CD4-positive, alpha-beta T cell (primary cell): ENCODE measurements at regions not wholly inside any gene's neighbourhood (a gene's known extent, or its start where the extent isn't known, plus 50 kb on each side); places are given as distances from the start of the nearest gene placed in this dataset.

Experiments used
- ATAC-seq: fragments of 200-7000 bp; cut with Tn5 transposase; one replicate; pipeline ENCODE4 v1.10.0; 2022; ENCODE audit warnings: mild to moderate bottlenecking; ENCODE audit not compliant: poor library complexity
- CTCF ChIA-PET: fragments of 350-600 bp; sonication (Branson Sonifier 250); formaldehyde crosslinking; loops from one replicate; lab custom pipeline; 2021; ENCODE audit warnings: antibody characterized with exemption, inconsistent platforms; lab: Charles Lee
- POLR2A ChIA-PET: fragments of 350-600 bp; sonication (Branson Sonifier 250); formaldehyde crosslinking; loops from one replicate; lab custom pipeline; 2021; ENCODE audit warnings: antibody characterized with exemption, inconsistent platforms; lab: Charles Lee
- DNase-seq, 14 experiments: peaks; one replicate each; pipeline ENCODE4 v3.0.0-alpha.2; 2013 to 2020; ENCODE audit warnings: mixed read lengths in 2 of 14
- H3K27ac ChIP-seq, 2 donors: one replicate each; pipeline versions ENCODE4 v1.5.1 to v1.7.0; 2013; ENCODE audit warnings: low read length in 2 of 2, low read depth in 1 of 2, mild to moderate bottlenecking in 1 of 2
- H3K27me3 ChIP-seq, 2 experiments: 1 replicate in 1 of 2; 2 replicates in 1 of 2; pipeline versions ENCODE4 v1.6.1 to v1.7.0; 2013; ENCODE audit warnings: low read length in 2 of 2, control low read depth in 1 of 2, mild to moderate bottlenecking in 1 of 2, moderate library complexity in 1 of 2; ENCODE audit not compliant: insufficient read depth in 2 of 2, control insufficient read depth in 1 of 2
- H3K36me3 ChIP-seq: one replicate; pipeline ENCODE4 v1.6.1; 2013; ENCODE audit warnings: low read length, control low read depth; ENCODE audit not compliant: insufficient read depth
- H3K4me1 ChIP-seq: one replicate; pipeline ENCODE4 v1.6.1; 2013; ENCODE audit warnings: low read length, control low read depth; ENCODE audit not compliant: insufficient read depth
- H3K4me3 ChIP-seq: one replicate; pipeline ENCODE4 v1.5.1; 2013; ENCODE audit warnings: mild to moderate bottlenecking, low read length, moderate library complexity
- H3K9me3 ChIP-seq, 2 experiments: 1 replicate in 1 of 2; 2 replicates in 1 of 2; pipeline versions ENCODE4 v1.6.1 to v1.7.0; 2013; ENCODE audit warnings: low read length in 2 of 2, mild to moderate bottlenecking in 2 of 2, control low read depth in 1 of 2, moderate library complexity in 1 of 2; ENCODE audit not compliant: control insufficient read depth in 1 of 2, insufficient read depth in 1 of 2
- H3K27ac Mint-ChIP-seq: one replicate; pipeline ENCODE4 v1.8.0; 2020; ENCODE audit warnings: mixed read lengths
- H3K27me3 Mint-ChIP-seq: one replicate; pipeline ENCODE4 v1.8.0; 2021; ENCODE audit warnings: mixed read lengths
- H3K36me3 Mint-ChIP-seq: one replicate; pipeline ENCODE4 v1.8.0; 2021; ENCODE audit warnings: low read depth, mixed read lengths
- H3K4me1 Mint-ChIP-seq: one replicate; pipeline ENCODE4 v1.8.0; 2021; ENCODE audit warnings: low read depth, mixed read lengths
- H3K4me3 Mint-ChIP-seq: one replicate; pipeline ENCODE4 v1.8.0; 2020; ENCODE audit warnings: mild to moderate bottlenecking, mixed read lengths
- H3K9me3 Mint-ChIP-seq: one replicate; pipeline ENCODE4 v1.8.0; 2020; ENCODE audit warnings: mixed read lengths
- CTCF ChIP-seq: fragments of 200-600 bp; IDR thresholded peaks from one replicate; pipeline ENCODE4 v1.8.0; 2022; ENCODE audit warnings: antibody characterized with exemption, mild to moderate bottlenecking
- intact Hi-C, 2 experiments: fragments of 100-400 bp; cut with DNase I in 1 of 2; cut with micrococcal nuclease in 1 of 2; formaldehyde crosslinking; loops; one replicate each; pipeline versions ENCODE4 v1.15.1 to v1.9.0; 2023 to 2025; cut with DNase I, micrococcal nuclease

- Mint-ChIP-seq H3K4me1 (no peaks in the 10 kb centered on the region), H3K9me3 (no peaks in the 10 kb centered on the region), H3K4me3 (no peak overlapping the region), H3K27ac (no peak overlapping the region), H3K36me3 (no peaks in the 10 kb centered on the region), H3K27me3 (peaks cover 21% of the 10 kb centered on the region)
- H3K9me3 ChIP-seq, result peaks cover 0 to 4% of the 10 kb centered on the region in 2 experiments
- H3K4me1 ChIP-seq, result no peaks in the 10 kb centered on the region
- no peak overlapping the region for H3K27ac ChIP-seq
- H3K27me3 ChIP-seq, result no peaks in the 10 kb centered on the region
- POLR2A ChIA-PET, result no interaction called here
- TF ChIP-seq CTCF, result no peak
- H3K4me3 ChIP-seq, result no peak overlapping the region
- CTCF ChIA-PET, result no interaction called here
- intact Hi-C loops, result no loop called here
- H3K36me3 ChIP-seq, result no peaks in the 10 kb centered on the region
- DNase-seq (no peak), ATAC-seq (no peak)
These were observed 97.3 kb upstream of the GOT2 start for GRCh38 chr16:58831386-58831785.

- Mint-ChIP-seq H3K4me3 (no peak overlapping the region), H3K27ac (no peak overlapping the region), H3K4me1 (no peaks in the 10 kb centered on the region), H3K36me3 (no peaks in the 10 kb centered on the region), H3K27me3 (peaks cover under 1% of the 10 kb centered on the region), H3K9me3 (no peaks in the 10 kb centered on the region)
- DNase-seq (no peak), ATAC-seq (no peak)
- Histone ChIP-seq H3K4me3 (no peak overlapping the region), H3K4me1 (no peaks in the 10 kb centered on the region), H3K27me3 (no peaks in the 10 kb centered on the region), H3K27ac (no peak overlapping the region), H3K9me3 (no peaks in the 10 kb centered on the region), H3K36me3 (no peaks in the 10 kb centered on the region)
- POLR2A ChIA-PET, result no interaction called here
- intact Hi-C loops, result no loop called here
- CTCF ChIA-PET, result no interaction called here
- no peak for TF ChIP-seq CTCF
These were observed 94.9 kb upstream of the GOT2 start for GRCh38 chr16:58828901-58829545.

DNA sequence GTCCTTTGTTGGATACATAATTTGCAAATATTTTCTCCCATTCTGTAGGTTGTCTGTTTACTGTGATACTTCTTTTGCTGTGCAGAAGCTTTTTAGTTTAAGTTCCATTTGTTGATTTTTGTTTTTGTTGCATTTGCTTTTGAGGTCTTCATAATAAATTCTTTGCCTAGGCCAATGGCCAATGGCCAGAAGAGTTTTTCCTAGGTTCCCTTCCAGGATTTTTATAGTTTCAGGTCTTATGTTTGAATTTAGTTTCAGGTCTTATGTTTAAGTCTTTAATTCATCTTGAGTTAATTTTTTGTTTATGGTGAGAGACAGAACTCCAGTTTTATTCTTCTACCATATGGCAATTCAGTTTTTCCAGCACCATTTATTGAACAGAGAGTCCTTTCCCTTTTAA lies 90.1 kb upstream of the GOT2 start:
- Histone ChIP-seq H3K4me3 (no peak overlapping the region), H3K4me1 (no peaks in the 10 kb centered on the region), H3K36me3 (no peaks in the 10 kb centered on the region), H3K27ac (no peak overlapping the region), H3K27me3 (no peaks in the 10 kb centered on the region), H3K9me3 (no peaks in the 10 kb centered on the region)
- Mint-ChIP-seq H3K4me1 (no peaks in the 10 kb centered on the region), H3K36me3 (no peaks in the 10 kb centered on the region), H3K27ac (no peak overlapping the region), H3K4me3 (no peak overlapping the region), H3K27me3 (no peaks in the 10 kb centered on the region), H3K9me3 (no peaks in the 10 kb centered on the region)
- intact Hi-C loops, result no loop called here
- TF ChIP-seq CTCF, result no peak
- POLR2A ChIA-PET, result no interaction called here
- CTCF ChIA-PET, result interaction anchor here (1.2 kb wide), 1 partner anchor 10 kb away, joined by 5 read pairs; no protein-coding TSS in a partner anchor
- ATAC-seq, result no peak
- DNase-seq, result no peak
